ENCODE measurements at regions not wholly inside any gene's neighbourhood (a gene's known extent, or its start where the extent isn't known, plus 50 kb on each side); places are given as distances from the start of the nearest gene placed in this dataset.
"Not testable (repeated sequence)": the region's sequence is repeated elsewhere in the genome, so short reads cannot be mapped to it uniquely, and the experiment has no call there.

GRCh38 chrX:117821472-117821871 lies 295.1 kb downstream of the KLHL13 start:
- H2BK5ac ChIP-seq (ENCODE audit: low read length); H3K4ac ChIP-seq (ENCODE audit: low read depth, low read length); H3K56ac ChIP-seq (ENCODE audit: low read length); DNase-seq; H3K23ac ChIP-seq (ENCODE audit: low read length); H2BK120ac ChIP-seq (ENCODE audit: low read depth, low read length); H3K4me3 ChIP-seq (ENCODE audit: low read length); H3K4me1 ChIP-seq (ENCODE audit: control insufficient read depth, low read depth, low read length); H2AK5ac ChIP-seq (ENCODE audit: low read length); H4K8ac ChIP-seq (ENCODE audit: low read depth, low read length); H3K27me3 ChIP-seq (ENCODE audit: insufficient read depth, low read length, poor library complexity); H3K79me2 ChIP-seq (ENCODE audit: control insufficient read depth, insufficient read depth, low read length); H3K79me1 ChIP-seq (ENCODE audit: low read length); H4K5ac ChIP-seq (ENCODE audit: low read length); H2BK15ac ChIP-seq (replicated peaks; ENCODE audit: low read depth); H3K36me3 ChIP-seq (ENCODE audit: control insufficient read depth, insufficient read depth, low read length); H3K18ac ChIP-seq (ENCODE audit: low read length); H3K4me2 ChIP-seq (ENCODE audit: low read length); H3K9ac ChIP-seq (ENCODE audit: low read length); H3K27ac ChIP-seq (ENCODE audit: low read depth, low read length): not testable (repeated sequence)

DNA sequence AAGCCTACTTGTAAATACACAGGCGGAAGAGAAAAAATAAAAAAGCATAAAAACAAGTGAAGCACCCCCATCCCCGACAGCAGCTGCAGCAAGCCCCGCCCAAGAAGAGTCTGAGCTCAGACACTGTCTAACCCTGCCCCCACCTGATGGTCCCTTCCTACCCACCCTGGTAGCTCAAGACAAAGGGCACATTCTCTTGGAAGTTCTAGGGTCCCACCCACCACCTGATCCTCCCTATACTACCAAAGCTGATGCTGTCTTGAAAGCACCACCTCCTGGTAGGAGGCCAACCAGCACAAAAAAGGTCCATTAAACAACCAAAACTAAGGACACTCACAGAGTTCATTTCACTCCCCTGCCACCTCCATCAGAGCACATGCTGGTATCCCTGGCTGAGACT lies 308.2 kb downstream of the KLHL13 start:
- H4K8ac ChIP-seq (ENCODE audit: low read depth, low read length): no peak overlapping the region
- no peak overlapping the region for H4K5ac ChIP-seq (ENCODE audit: low read length)
- H3K18ac ChIP-seq (ENCODE audit: low read length): no peak overlapping the region
- H3K79me2 ChIP-seq (ENCODE audit: control insufficient read depth, insufficient read depth, low read length): no peaks in the 10 kb centered on the region
- H3K23ac ChIP-seq (ENCODE audit: low read length): no peak overlapping the region
- H3K27me3 ChIP-seq (ENCODE audit: insufficient read depth, low read length, poor library complexity): no peaks in the 10 kb centered on the region
- peak; percentile 13 for DNase-seq
- no peak overlapping the region for H3K4ac ChIP-seq (ENCODE audit: low read depth, low read length)
- H3K4me3 ChIP-seq (ENCODE audit: low read length): no peak overlapping the region
- no peaks in the 10 kb centered on the region for H3K36me3 ChIP-seq (ENCODE audit: control insufficient read depth, insufficient read depth, low read length)
- no peak overlapping the region for H3K9ac ChIP-seq (ENCODE audit: low read length)
- H3K4me2 ChIP-seq (ENCODE audit: low read length): no peak overlapping the region
- WGBS (ENCODE audit: extremely low coverage, insufficient coverage, low lambda C conversion rate): no CpG with 5 or more reads among the region's 3 CpGs
- H3K4me1 ChIP-seq (ENCODE audit: control insufficient read depth, low read depth, low read length): no peaks in the 10 kb centered on the region
- no peak overlapping the region for H2AK5ac ChIP-seq (ENCODE audit: low read length)
- H2BK5ac ChIP-seq (ENCODE audit: low read length): no peak overlapping the region
- H2BK15ac ChIP-seq (replicated peaks; ENCODE audit: low read depth): no peak overlapping the region
- H3K27ac ChIP-seq (ENCODE audit: low read depth, low read length): no peak overlapping the region
- no peak overlapping the region for H3K56ac ChIP-seq (ENCODE audit: low read length)
- H3K79me1 ChIP-seq (ENCODE audit: low read length): no peaks in the 10 kb centered on the region
- no peak overlapping the region for H2BK120ac ChIP-seq (ENCODE audit: low read depth, low read length)

- no peak overlapping the region for H2BK120ac ChIP-seq (ENCODE audit: low read depth, low read length)
- no peak overlapping the region for H2AK5ac ChIP-seq (ENCODE audit: low read length)
- H3K56ac ChIP-seq (ENCODE audit: low read length): no peak overlapping the region
- no peak overlapping the region for H3K23ac ChIP-seq (ENCODE audit: low read length)
- H3K9ac ChIP-seq (ENCODE audit: low read length): no peak overlapping the region
- no peak overlapping the region for H3K27ac ChIP-seq (ENCODE audit: low read depth, low read length)
- H3K79me1 ChIP-seq (ENCODE audit: low read length): no peaks in the 10 kb centered on the region
- no peak overlapping the region for H3K4me3 ChIP-seq (ENCODE audit: low read length)
- no peak overlapping the region for H2BK5ac ChIP-seq (ENCODE audit: low read length)
- H3K4me1 ChIP-seq (ENCODE audit: control insufficient read depth, low read depth, low read length): no peaks in the 10 kb centered on the region
- H2BK15ac ChIP-seq (replicated peaks; ENCODE audit: low read depth): no peak overlapping the region
- H4K8ac ChIP-seq (ENCODE audit: low read depth, low read length): no peak overlapping the region
- H3K36me3 ChIP-seq (ENCODE audit: control insufficient read depth, insufficient read depth, low read length): no peaks in the 10 kb centered on the region
- no peak for DNase-seq
- no peak overlapping the region for H3K4ac ChIP-seq (ENCODE audit: low read depth, low read length)
- H3K18ac ChIP-seq (ENCODE audit: low read length): no peak overlapping the region
- no peak overlapping the region for H4K5ac ChIP-seq (ENCODE audit: low read length)
- H3K79me2 ChIP-seq (ENCODE audit: control insufficient read depth, insufficient read depth, low read length): no peaks in the 10 kb centered on the region
- no peak overlapping the region for H3K4me2 ChIP-seq (ENCODE audit: low read length)
- WGBS (ENCODE audit: extremely low coverage, insufficient coverage, low lambda C conversion rate): no CpG with 5 or more reads among the region's 1 CpG
- H3K27me3 ChIP-seq (ENCODE audit: insufficient read depth, low read length, poor library complexity): no peaks in the 10 kb centered on the region
Measured at GRCh38 chrX:117803463-117803862, 313.1 kb downstream of the KLHL13 start.

GRCh38 chrX:117788339-117788738 lies 328.3 kb downstream of the KLHL13 start:
- Histone ChIP-seq H4K8ac (ENCODE audit: low read depth, low read length) (no peak overlapping the region), H2BK15ac (replicated peaks; ENCODE audit: low read depth) (no peak overlapping the region), H3K4me2 (ENCODE audit: low read length) (no peak overlapping the region), H3K56ac (ENCODE audit: low read length) (no peak overlapping the region), H3K4me3 (ENCODE audit: low read length) (no peak overlapping the region), H3K36me3 (ENCODE audit: control insufficient read depth, insufficient read depth, low read length) (no peaks in the 10 kb centered on the region), H3K9ac (ENCODE audit: low read length) (no peak overlapping the region), H2BK5ac (ENCODE audit: low read length) (no peak overlapping the region), H3K27me3 (ENCODE audit: insufficient read depth, low read length, poor library complexity) (no peaks in the 10 kb centered on the region), H2AK5ac (ENCODE audit: low read length) (no peak overlapping the region), H3K18ac (ENCODE audit: low read length) (no peak overlapping the region), H3K79me1 (ENCODE audit: low read length) (no peaks in the 10 kb centered on the region), H3K79me2 (ENCODE audit: control insufficient read depth, insufficient read depth, low read length) (no peaks in the 10 kb centered on the region), H3K4ac (ENCODE audit: low read depth, low read length) (no peak overlapping the region), H3K23ac (ENCODE audit: low read length) (no peak overlapping the region), H3K27ac (ENCODE audit: low read depth, low read length) (no peak overlapping the region), H2BK120ac (ENCODE audit: low read depth, low read length) (no peak overlapping the region), H4K5ac (ENCODE audit: low read length) (no peak overlapping the region), H3K4me1 (ENCODE audit: control insufficient read depth, low read depth, low read length) (no peaks in the 10 kb centered on the region)
- WGBS (ENCODE audit: extremely low coverage, insufficient coverage, low lambda C conversion rate): no CpG with 5 or more reads among the region's 2 CpGs
- no peak for DNase-seq

DNA sequence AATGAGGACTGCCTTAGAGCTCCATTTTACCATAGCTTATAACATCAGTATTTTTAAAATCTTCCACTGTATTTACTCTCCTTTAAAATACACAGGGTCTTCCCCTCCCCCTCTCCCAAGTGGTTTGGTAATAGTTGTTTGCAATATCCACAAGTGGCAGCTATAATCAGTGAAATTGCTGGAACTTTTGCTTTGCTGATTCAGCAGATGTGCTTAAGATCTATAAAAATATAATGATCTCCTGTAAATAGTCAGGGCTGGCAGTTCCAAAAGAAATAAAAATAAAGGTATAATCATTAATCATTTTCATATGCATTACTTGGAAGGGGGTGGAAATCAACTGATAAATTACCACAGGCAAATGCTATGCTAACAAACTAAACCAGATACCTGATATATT lies 345.2 kb downstream of the KLHL13 start:
- H3K27ac ChIP-seq (ENCODE audit: low read depth, low read length): no peak overlapping the region
- no peak overlapping the region for H2BK120ac ChIP-seq (ENCODE audit: low read depth, low read length)
- H3K79me1 ChIP-seq (ENCODE audit: low read length): no peaks in the 10 kb centered on the region
- H2AK5ac ChIP-seq (ENCODE audit: low read length): no peak overlapping the region
- no peak overlapping the region for H2BK15ac ChIP-seq (replicated peaks; ENCODE audit: low read depth)
- H3K56ac ChIP-seq (ENCODE audit: low read length): no peak overlapping the region
- H2BK5ac ChIP-seq (ENCODE audit: low read length): no peak overlapping the region
- no peaks in the 10 kb centered on the region for H3K4me1 ChIP-seq (ENCODE audit: control insufficient read depth, low read depth, low read length)
- H3K23ac ChIP-seq (ENCODE audit: low read length): no peak overlapping the region
- H4K8ac ChIP-seq (ENCODE audit: low read depth, low read length): no peak overlapping the region
- DNase-seq: no peak
- no peaks in the 10 kb centered on the region for H3K79me2 ChIP-seq (ENCODE audit: control insufficient read depth, insufficient read depth, low read length)
- H3K36me3 ChIP-seq (ENCODE audit: control insufficient read depth, insufficient read depth, low read length): no peaks in the 10 kb centered on the region
- H4K5ac ChIP-seq (ENCODE audit: low read length): no peak overlapping the region
- no peak overlapping the region for H3K18ac ChIP-seq (ENCODE audit: low read length)
- no peaks in the 10 kb centered on the region for H3K27me3 ChIP-seq (ENCODE audit: insufficient read depth, low read length, poor library complexity)
- no peak overlapping the region for H3K9ac ChIP-seq (ENCODE audit: low read length)
- H3K4me3 ChIP-seq (ENCODE audit: low read length): no peak overlapping the region
- H3K4me2 ChIP-seq (ENCODE audit: low read length): no peak overlapping the region
- H3K4ac ChIP-seq (ENCODE audit: low read depth, low read length): no peak overlapping the region

DNA sequence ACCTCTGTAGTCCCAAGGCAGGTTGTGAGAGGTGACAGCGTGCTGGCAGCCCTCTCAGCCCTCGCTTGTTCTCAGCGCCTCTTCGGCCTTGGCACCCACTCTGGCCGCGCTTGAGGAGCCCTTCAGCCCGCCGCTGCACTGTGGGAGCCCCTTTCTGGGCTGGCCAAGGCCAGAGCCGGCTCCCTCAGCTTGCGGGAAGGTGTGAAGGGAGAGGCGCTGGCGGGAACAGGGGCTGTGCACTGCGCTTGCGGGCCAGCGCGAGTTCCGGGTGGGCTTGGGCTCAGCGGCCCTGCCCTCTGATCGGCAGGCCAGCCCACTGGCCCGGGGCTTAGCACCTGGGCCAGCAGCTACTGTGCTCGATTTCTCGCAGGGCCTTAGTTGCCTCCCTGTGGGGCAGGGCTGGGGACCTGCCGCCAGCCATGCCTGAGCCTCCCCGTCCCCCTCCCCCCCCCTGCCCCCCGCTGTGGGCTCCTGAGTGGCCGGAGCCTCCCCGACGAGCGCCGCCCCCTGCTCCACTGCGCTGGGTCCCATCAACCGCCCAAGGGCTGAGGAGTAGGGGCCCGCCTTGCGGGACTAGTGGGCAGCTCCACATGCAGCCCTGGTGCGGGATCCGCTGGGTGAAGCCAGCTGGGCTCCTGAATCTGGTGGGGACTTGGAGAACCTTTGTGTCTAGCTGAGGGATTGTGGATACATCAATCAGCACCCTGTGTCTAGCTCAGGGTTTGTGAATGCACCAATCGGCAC lies 347.6 kb downstream of the KLHL13 start:
- H3K79me2 ChIP-seq (ENCODE audit: control insufficient read depth, insufficient read depth, low read length): no peaks in the 10 kb centered on the region
- H3K4me2 ChIP-seq (ENCODE audit: low read length): no peak overlapping the region
- no peak overlapping the region for H4K5ac ChIP-seq (ENCODE audit: low read length)
- no peak overlapping the region for H3K18ac ChIP-seq (ENCODE audit: low read length)
- no peaks in the 10 kb centered on the region for H3K4me1 ChIP-seq (ENCODE audit: control insufficient read depth, low read depth, low read length)
- no peak overlapping the region for H3K4ac ChIP-seq (ENCODE audit: low read depth, low read length)
- DNase-seq: no peak
- H3K56ac ChIP-seq (ENCODE audit: low read length): no peak overlapping the region
- H2BK5ac ChIP-seq (ENCODE audit: low read length): no peak overlapping the region
- no peaks in the 10 kb centered on the region for H3K27me3 ChIP-seq (ENCODE audit: insufficient read depth, low read length, poor library complexity)
- H3K36me3 ChIP-seq (ENCODE audit: control insufficient read depth, insufficient read depth, low read length): no peaks in the 10 kb centered on the region
- H2AK5ac ChIP-seq (ENCODE audit: low read length): no peak overlapping the region
- H2BK15ac ChIP-seq (replicated peaks; ENCODE audit: low read depth): no peak overlapping the region
- no peak overlapping the region for H3K4me3 ChIP-seq (ENCODE audit: low read length)
- no peak overlapping the region for H3K27ac ChIP-seq (ENCODE audit: low read depth, low read length)
- H3K9ac ChIP-seq (ENCODE audit: low read length): no peak overlapping the region
- no peak overlapping the region for H4K8ac ChIP-seq (ENCODE audit: low read depth, low read length)
- WGBS (ENCODE audit: extremely low coverage, insufficient coverage, low lambda C conversion rate): no CpG with 5 or more reads among the region's 37 CpGs
- H3K23ac ChIP-seq (ENCODE audit: low read length): no peak overlapping the region
- no peaks in the 10 kb centered on the region for H3K79me1 ChIP-seq (ENCODE audit: low read length)
- H2BK120ac ChIP-seq (ENCODE audit: low read depth, low read length): no peak overlapping the region

Data from mesendoderm (in vitro differentiated cells).